ENCODE measurements at regions not wholly inside any gene's neighbourhood (a gene's known extent, or its start where the extent isn't known, plus 50 kb on each side); places are given as distances from the start of the nearest gene placed in this dataset.
"Not testable (repeated sequence)": the region's sequence is repeated elsewhere in the genome, so short reads cannot be mapped to it uniquely, and the experiment has no call there.

DNA sequence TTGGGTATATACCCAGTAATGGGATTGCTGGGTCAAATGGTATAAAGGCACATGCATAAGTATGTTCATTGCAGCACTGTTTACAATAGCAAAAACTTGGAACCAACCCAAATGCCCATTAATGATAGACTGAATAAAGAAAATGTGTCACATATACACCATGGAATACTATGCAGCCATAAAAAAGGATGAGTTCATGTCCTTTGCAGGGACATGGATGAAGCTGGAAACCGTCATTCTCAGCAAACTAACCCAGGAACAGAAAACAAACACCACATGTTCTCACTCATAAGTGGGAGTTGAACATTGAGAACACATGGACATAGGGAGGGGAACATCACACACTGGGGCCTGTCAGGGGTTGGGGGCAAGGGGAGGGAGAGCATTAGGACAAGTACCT, 224.5 kb upstream of the KIAA1217 start:
- TF ChIP-seq POLR2A (IDR thresholded peaks at IDR 0.05) = not testable (repeated sequence)
- TF ChIP-seq, protein P1, sequence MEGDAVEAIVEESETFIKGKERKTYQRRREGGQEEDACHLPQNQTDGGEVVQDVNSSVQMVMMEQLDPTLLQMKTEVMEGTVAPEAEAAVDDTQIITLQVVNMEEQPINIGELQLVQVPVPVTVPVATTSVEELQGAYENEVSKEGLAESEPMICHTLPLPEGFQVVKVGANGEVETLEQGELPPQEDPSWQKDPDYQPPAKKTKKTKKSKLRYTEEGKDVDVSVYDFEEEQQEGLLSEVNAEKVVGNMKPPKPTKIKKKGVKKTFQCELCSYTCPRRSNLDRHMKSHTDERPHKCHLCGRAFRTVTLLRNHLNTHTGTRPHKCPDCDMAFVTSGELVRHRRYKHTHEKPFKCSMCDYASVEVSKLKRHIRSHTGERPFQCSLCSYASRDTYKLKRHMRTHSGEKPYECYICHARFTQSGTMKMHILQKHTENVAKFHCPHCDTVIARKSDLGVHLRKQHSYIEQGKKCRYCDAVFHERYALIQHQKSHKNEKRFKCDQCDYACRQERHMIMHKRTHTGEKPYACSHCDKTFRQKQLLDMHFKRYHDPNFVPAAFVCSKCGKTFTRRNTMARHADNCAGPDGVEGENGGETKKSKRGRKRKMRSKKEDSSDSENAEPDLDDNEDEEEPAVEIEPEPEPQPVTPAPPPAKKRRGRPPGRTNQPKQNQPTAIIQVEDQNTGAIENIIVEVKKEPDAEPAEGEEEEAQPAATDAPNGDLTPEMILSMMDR (IDR thresholded peaks at IDR 0.05 in 4 of 5, conservative IDR thresholded peaks at IDR 0.05 in 1 of 5) = not testable (repeated sequence)

All from gastrocnemius medialis (tissue), 4 donors.